ENCODE measurements at regions not wholly inside any gene's neighbourhood (a gene's known extent, or its start where the extent isn't known, plus 50 kb on each side); places are given as distances from the start of the nearest gene placed in this dataset.

- DNase-seq = peak in 1 of 2 donors; percentile 44
Observed at GRCh38 chr15:31474059-31474868, 147.6 kb downstream of the KLF13 start.

- no peak for DNase-seq
Observed at GRCh38 chr15:31476236-31476810, 149.7 kb downstream of the KLF13 start.

GRCh38 chr15:31476866-31477265 is 150.2 kb downstream of the KLF13 start:
- no peak for DNase-seq

- no peak for DNase-seq
Observed at GRCh38 chr15:31477301-31477700, 150.7 kb downstream of the KLF13 start.

- no peak for DNase-seq
Observed at GRCh38 chr15:31477851-31478701, 151.4 kb downstream of the KLF13 start.

GRCh38 chr15:31478702-31479221 is 152.1 kb downstream of the KLF13 start:
- DNase-seq = no peak

- no peak for DNase-seq
Observed at GRCh38 chr15:31480356-31481025, 153.9 kb downstream of the KLF13 start.

GRCh38 chr15:31481142-31481541 is 154.5 kb downstream of the KLF13 start:
- no peak for DNase-seq

GRCh38 chr15:31482122-31482922 is 155.7 kb downstream of the KLF13 start:
- no peak for DNase-seq

GRCh38 chr15:31483053-31483985 is 156.7 kb downstream of the KLF13 start:
- peak; percentile 40 to 48 for DNase-seq

GRCh38 chr15:31483986-31484951 is 157.6 kb downstream of the KLF13 start:
- peak; percentile 25 to 44 for DNase-seq

GRCh38 chr15:31484986-31485385 is 158.4 kb downstream of the KLF13 start:
- no peak for DNase-seq

- DNase-seq = no peak
Observed at GRCh38 chr15:31485431-31485830, 158.8 kb downstream of the KLF13 start.

GRCh38 chr15:31485911-31486461 is 159.4 kb downstream of the KLF13 start:
- DNase-seq = no peak

- DNase-seq = no peak
Observed at GRCh38 chr15:31486506-31486905, 159.9 kb downstream of the KLF13 start.

- DNase-seq = no peak
Observed at GRCh38 chr15:31486906-31487695, 160.5 kb downstream of the KLF13 start.

- no peak for DNase-seq
Observed at GRCh38 chr15:31487811-31488436, 161.3 kb downstream of the KLF13 start.
